ENCODE measurements at regions not wholly inside any gene's neighbourhood (a gene's known extent, or its start where the extent isn't known, plus 50 kb on each side); places are given as distances from the start of the nearest gene placed in this dataset.

DNA sequence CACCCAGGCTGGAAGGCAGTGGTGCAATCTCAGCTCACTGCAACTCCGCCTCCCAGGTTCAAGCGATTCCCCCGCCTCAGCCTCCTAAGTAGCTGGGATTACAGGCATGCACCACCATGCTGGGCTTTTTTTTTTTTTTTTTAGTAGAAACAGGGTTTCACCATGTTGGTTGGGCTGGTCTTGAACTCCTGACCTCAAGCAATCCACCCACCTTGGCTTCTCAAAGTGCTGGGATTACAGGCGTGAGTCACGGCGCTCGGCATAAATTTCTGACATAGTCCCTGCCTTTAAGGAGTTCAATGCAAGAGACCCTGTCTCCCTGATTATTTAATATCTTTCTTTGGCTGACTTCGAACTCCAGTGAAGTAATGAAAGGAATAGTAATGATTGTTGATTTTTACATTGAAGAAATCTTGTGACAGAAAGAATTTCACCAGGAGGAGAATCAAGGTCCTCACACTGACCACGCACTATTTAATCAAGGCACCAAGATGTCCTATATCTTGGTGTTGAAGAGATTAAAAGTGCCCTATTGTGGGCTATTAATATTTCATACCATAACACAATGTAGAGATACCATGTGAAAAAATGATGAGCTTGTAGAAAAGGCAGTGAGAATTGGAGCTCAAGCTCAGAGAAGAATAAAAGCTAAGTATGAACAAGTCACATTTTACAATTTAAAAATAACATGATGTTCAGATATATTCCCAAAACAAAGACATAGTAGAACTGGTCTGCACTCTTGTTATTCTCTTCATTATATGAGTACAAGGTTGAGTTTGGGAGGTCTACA, 71.6 kb upstream of the BLID start:
- H3K4me1 ChIP-seq (ENCODE audit: control insufficient read depth in 2 of 2, insufficient read depth in 2 of 2, low read length in 2 of 2): no peaks in the 10 kb centered on the region
- no peak for DNase-seq (ENCODE audit: low read depth in 6 of 9, low spot score in 9 of 9)
- no peak overlapping the region for H3K27ac ChIP-seq (ENCODE audit: low read depth in 1 of 2, low read length in 1 of 2)
- H3K36me3 ChIP-seq (ENCODE audit: control insufficient read depth in 2 of 2, insufficient read depth in 2 of 2, low read length in 1 of 2): no peaks in the 10 kb centered on the region
- no peak overlapping the region for H3K4me3 ChIP-seq (ENCODE audit: low read length in 2 of 2)
- 96% methylated on average over 9 of the region's 9 CpGs for WGBS
- H3K27me3 ChIP-seq (ENCODE audit: control insufficient read depth in 2 of 2, insufficient read depth in 1 of 2, low read length in 1 of 2): no peaks in the 10 kb centered on the region
- H3K9me3 ChIP-seq (ENCODE audit: control insufficient read depth in 2 of 2, insufficient read depth in 1 of 2, low read length in 1 of 2): no peaks in the 10 kb centered on the region

DNA sequence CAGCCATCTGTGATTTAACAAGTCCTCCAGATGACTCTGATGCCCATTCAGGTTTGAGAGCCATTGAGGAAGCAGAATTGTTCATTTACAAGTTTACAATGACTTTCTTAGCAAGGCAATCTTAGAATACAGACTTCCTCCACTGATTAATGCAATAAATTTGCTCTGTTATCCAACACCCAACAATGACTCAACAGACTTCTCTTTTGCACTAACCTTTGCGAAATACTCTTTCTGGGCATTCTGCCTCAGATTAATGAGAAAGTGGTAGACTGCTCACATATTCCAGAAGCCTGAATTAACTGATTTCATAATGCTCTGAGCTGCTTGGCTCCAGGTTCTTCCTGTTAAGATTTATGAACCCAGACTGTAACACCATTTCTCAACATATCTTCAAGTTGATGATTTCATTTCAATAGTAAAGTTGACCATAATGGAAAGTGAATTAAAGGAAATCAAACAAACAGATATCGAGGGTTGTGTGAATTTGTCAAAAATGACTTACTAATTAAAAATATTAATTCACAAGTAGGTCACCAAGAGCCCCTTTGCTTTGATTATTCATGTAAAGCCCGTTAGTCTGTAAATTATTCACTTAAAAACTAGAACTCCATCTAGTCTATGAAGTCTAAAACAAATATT, 70.5 kb upstream of the BLID start:
- WGBS: 50% methylated on average over 3 of the region's 3 CpGs
- Histone ChIP-seq H3K36me3 (ENCODE audit: control insufficient read depth in 2 of 2, insufficient read depth in 2 of 2, low read length in 1 of 2) (no peaks in the 10 kb centered on the region), H3K9me3 (ENCODE audit: control insufficient read depth in 2 of 2, insufficient read depth in 1 of 2, low read length in 1 of 2) (no peaks in the 10 kb centered on the region), H3K27ac (ENCODE audit: low read depth in 1 of 2, low read length in 1 of 2) (no peak overlapping the region), H3K4me1 (ENCODE audit: control insufficient read depth in 2 of 2, insufficient read depth in 2 of 2, low read length in 2 of 2) (no peaks in the 10 kb centered on the region), H3K4me3 (ENCODE audit: low read length in 2 of 2) (no peak overlapping the region), H3K27me3 (ENCODE audit: control insufficient read depth in 2 of 2, insufficient read depth in 1 of 2, low read length in 1 of 2) (no peaks in the 10 kb centered on the region)
- DNase-seq (ENCODE audit: low read depth in 6 of 9, low spot score in 9 of 9): no peak

DNA sequence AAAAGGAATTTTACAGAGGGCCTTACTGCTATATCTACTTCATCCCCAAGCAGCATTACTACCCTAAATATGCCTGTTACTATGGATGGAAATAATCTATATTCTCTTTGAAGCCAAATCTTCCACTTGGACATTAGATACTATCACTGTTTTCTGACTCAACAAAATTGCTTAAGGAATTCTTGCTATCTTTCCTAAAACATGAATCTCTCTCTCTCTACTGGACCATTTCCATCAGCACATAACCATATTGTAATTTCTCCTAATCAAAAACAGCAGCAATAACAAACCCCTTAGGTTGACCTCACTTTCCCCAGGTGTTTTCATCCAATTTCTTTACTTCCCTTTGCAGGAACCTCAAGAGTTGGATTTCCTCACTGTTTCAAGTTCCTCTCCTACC, 67.9 kb upstream of the BLID start:
- H3K9me3 ChIP-seq (ENCODE audit: control insufficient read depth in 2 of 2, insufficient read depth in 1 of 2, low read length in 1 of 2): no peaks in the 10 kb centered on the region
- no peak overlapping the region for H3K4me3 ChIP-seq (ENCODE audit: low read length in 2 of 2)
- H3K27ac ChIP-seq (ENCODE audit: low read depth in 1 of 2, low read length in 1 of 2): no peak overlapping the region
- no peaks in the 10 kb centered on the region for H3K27me3 ChIP-seq (ENCODE audit: control insufficient read depth in 2 of 2, insufficient read depth in 1 of 2, low read length in 1 of 2)
- H3K4me1 ChIP-seq (ENCODE audit: control insufficient read depth in 2 of 2, insufficient read depth in 2 of 2, low read length in 2 of 2): no peaks in the 10 kb centered on the region
- H3K36me3 ChIP-seq (ENCODE audit: control insufficient read depth in 2 of 2, insufficient read depth in 2 of 2, low read length in 1 of 2): no peaks in the 10 kb centered on the region
- DNase-seq (ENCODE audit: low read depth in 6 of 9, low spot score in 9 of 9): no peak

DNA sequence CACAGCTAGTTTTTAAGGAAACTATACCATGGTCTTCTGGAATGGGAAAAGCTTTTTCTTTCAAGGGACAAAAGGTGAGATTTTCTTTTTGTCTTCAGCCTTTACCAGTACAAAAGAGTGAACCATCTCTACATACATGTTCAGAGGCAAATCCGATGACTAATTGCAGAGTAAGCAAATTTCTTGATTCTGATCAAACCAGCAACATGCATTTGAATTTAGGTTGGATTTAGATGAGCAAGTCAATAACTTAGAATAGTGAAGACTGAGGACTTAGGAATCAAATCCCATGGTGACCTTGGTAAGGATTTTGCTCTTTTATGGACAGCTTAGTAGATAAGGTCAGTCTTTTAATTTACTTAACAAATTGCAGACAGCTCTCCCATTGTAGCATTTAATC, 65.9 kb upstream of the BLID start:
- H3K27ac ChIP-seq (ENCODE audit: low read depth in 1 of 2, low read length in 1 of 2): no peak overlapping the region
- no peaks in the 10 kb centered on the region for H3K36me3 ChIP-seq (ENCODE audit: control insufficient read depth in 2 of 2, insufficient read depth in 2 of 2, low read length in 1 of 2)
- 94% methylated on average over 1 of the region's 1 CpG for WGBS
- no peaks in the 10 kb centered on the region for H3K9me3 ChIP-seq (ENCODE audit: control insufficient read depth in 2 of 2, insufficient read depth in 1 of 2, low read length in 1 of 2)
- DNase-seq (ENCODE audit: low read depth in 6 of 9, low spot score in 9 of 9): no peak
- H3K27me3 ChIP-seq (ENCODE audit: control insufficient read depth in 2 of 2, insufficient read depth in 1 of 2, low read length in 1 of 2): no peaks in the 10 kb centered on the region
- H3K4me3 ChIP-seq (ENCODE audit: low read length in 2 of 2): no peak overlapping the region
- H3K4me1 ChIP-seq (ENCODE audit: control insufficient read depth in 2 of 2, insufficient read depth in 2 of 2, low read length in 2 of 2): no peaks in the 10 kb centered on the region

DNA sequence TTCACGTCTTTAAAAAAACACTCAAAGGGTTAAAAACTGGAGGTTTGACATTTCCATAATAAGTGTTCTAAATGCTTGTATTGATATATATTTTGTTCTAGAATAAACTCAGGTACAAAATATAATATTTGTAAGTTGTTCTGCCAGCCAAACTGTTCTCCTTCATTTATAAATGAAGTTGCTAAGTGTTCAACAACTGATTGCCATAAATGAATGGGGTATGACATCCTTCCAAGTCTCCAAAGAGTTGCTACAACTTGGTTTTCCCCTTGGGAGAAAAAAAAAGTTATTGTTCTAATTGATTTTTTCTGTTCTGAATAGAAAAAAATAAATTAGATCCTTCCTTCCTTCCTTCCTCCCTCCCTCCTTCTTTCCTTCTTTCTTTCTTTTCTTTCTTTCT, 65.4 kb upstream of the BLID start:
- WGBS: 97% methylated on average over 1 of the region's 1 CpG
- no peaks in the 10 kb centered on the region for H3K4me1 ChIP-seq (ENCODE audit: control insufficient read depth in 2 of 2, insufficient read depth in 2 of 2, low read length in 2 of 2)
- no peaks in the 10 kb centered on the region for H3K9me3 ChIP-seq (ENCODE audit: control insufficient read depth in 2 of 2, insufficient read depth in 1 of 2, low read length in 1 of 2)
- no peak overlapping the region for H3K4me3 ChIP-seq (ENCODE audit: low read length in 2 of 2)
- no peaks in the 10 kb centered on the region for H3K27me3 ChIP-seq (ENCODE audit: control insufficient read depth in 2 of 2, insufficient read depth in 1 of 2, low read length in 1 of 2)
- H3K36me3 ChIP-seq (ENCODE audit: control insufficient read depth in 2 of 2, insufficient read depth in 2 of 2, low read length in 1 of 2): no peaks in the 10 kb centered on the region
- H3K27ac ChIP-seq (ENCODE audit: low read depth in 1 of 2, low read length in 1 of 2): no peak overlapping the region
- DNase-seq (ENCODE audit: low read depth in 6 of 9, low spot score in 9 of 9): no peak

DNA sequence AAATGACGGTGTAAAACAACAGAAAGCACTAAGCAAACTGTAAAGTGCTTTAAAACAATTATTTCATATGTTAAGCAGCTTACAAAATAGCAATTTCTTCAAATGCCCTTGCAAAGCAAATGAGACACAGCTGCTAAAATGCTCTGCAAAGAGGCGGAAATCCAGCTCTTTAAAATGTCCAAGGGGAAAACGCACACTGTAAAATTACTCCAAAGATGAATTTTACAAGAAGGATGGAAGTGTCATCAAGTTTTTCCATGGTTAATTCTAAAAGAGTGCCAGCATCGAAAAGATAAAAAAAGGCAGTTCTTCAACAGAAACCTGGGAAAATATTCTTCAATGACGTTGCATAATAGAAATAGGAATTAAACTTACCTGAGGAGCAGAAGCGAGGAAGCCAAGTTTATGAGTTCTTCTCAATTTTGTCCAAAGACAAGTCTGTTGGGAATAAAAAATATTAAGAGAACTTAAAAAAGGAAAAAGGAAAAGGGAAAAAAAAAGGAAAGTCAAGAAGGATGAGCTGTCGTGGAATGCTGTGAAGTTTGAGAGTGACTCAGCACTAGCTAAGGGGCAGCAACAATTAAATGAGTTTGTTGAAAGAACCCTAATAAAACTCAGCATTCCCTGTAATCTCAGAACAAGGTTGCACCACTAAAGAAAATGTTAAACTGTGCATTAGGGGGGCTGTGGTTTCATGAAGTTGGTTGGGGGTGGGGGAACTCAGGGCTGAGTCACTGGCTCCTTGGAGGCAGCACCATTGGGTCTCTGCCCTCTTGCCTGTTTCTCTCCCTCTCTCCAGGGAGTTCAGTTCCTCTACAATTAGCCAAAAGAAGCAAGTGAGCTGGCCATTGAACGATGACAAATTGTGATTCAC, 64.2 kb upstream of the BLID start:
- Histone ChIP-seq H3K36me3 (ENCODE audit: control insufficient read depth in 2 of 2, insufficient read depth in 2 of 2, low read length in 1 of 2) (no peaks in the 10 kb centered on the region), H3K27ac (ENCODE audit: low read depth in 1 of 2, low read length in 1 of 2) (no peak overlapping the region), H3K4me3 (ENCODE audit: low read length in 2 of 2) (no peak overlapping the region), H3K4me1 (ENCODE audit: control insufficient read depth in 2 of 2, insufficient read depth in 2 of 2, low read length in 2 of 2) (no peaks in the 10 kb centered on the region), H3K27me3 (ENCODE audit: control insufficient read depth in 2 of 2, insufficient read depth in 1 of 2, low read length in 1 of 2) (no peaks in the 10 kb centered on the region), H3K9me3 (ENCODE audit: control insufficient read depth in 2 of 2, insufficient read depth in 1 of 2, low read length in 1 of 2) (no peaks in the 10 kb centered on the region)
- no peak for DNase-seq (ENCODE audit: low read depth in 6 of 9, low spot score in 9 of 9)
- WGBS: 75% methylated on average over 8 of the region's 8 CpGs

DNA sequence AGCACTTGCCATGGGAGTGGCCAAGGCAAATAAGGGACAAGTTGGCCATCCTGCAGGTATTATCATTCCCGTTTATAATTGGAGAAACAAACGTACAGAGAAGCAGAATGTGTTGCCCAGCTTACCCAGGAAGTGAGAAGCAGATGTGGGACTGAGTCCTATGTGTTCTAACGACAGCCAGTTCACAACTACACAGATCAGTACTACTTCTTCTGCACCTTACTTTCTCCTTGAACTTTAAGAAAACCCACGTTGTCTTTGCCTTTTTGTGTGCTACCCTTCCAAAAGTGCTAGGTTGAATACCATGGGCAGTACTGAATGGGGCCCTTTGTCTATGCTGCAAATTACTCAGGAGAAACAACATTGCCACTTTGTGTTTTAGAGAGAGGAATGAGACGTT, 62.8 kb upstream of the BLID start:
- Histone ChIP-seq H3K4me3 (ENCODE audit: low read length in 2 of 2) (no peak overlapping the region), H3K36me3 (ENCODE audit: control insufficient read depth in 2 of 2, insufficient read depth in 2 of 2, low read length in 1 of 2) (no peaks in the 10 kb centered on the region), H3K9me3 (ENCODE audit: control insufficient read depth in 2 of 2, insufficient read depth in 1 of 2, low read length in 1 of 2) (no peaks in the 10 kb centered on the region), H3K4me1 (ENCODE audit: control insufficient read depth in 2 of 2, insufficient read depth in 2 of 2, low read length in 2 of 2) (no peaks in the 10 kb centered on the region), H3K27ac (ENCODE audit: low read depth in 1 of 2, low read length in 1 of 2) (no peak overlapping the region), H3K27me3 (ENCODE audit: control insufficient read depth in 2 of 2, insufficient read depth in 1 of 2, low read length in 1 of 2) (no peaks in the 10 kb centered on the region)
- DNase-seq (ENCODE audit: low read depth in 6 of 9, low spot score in 9 of 9): no peak
- WGBS: 76% methylated on average over 5 of the region's 5 CpGs

DNA sequence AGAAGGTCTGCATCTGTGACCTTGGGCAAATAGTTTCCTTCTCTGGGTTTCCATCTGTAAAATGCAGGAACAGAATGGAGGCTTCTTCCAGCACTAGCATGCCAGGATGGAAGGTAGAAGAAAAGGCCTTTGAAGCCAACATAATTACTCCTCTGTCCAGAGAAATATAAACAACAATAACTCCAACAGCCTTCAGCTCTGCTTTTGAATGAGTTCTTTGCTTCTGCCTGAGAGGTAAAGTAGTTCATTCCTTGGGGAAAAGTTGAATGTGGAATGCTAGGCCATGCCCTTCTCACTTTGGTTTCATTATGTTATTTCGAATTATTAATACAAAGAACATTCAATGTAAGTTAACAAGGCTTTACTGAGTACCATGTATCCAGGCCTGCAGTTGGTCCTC, 61.2 kb upstream of the BLID start:
- DNase-seq (ENCODE audit: low read depth in 6 of 9, low spot score in 9 of 9): no peak
- no peaks in the 10 kb centered on the region for H3K36me3 ChIP-seq (ENCODE audit: control insufficient read depth in 2 of 2, insufficient read depth in 2 of 2, low read length in 1 of 2)
- H3K4me3 ChIP-seq (ENCODE audit: low read length in 2 of 2): no peak overlapping the region
- no peaks in the 10 kb centered on the region for H3K27me3 ChIP-seq (ENCODE audit: control insufficient read depth in 2 of 2, insufficient read depth in 1 of 2, low read length in 1 of 2)
- no peaks in the 10 kb centered on the region for H3K9me3 ChIP-seq (ENCODE audit: control insufficient read depth in 2 of 2, insufficient read depth in 1 of 2, low read length in 1 of 2)
- H3K4me1 ChIP-seq (ENCODE audit: control insufficient read depth in 2 of 2, insufficient read depth in 2 of 2, low read length in 2 of 2): no peaks in the 10 kb centered on the region
- no peak overlapping the region for H3K27ac ChIP-seq (ENCODE audit: low read depth in 1 of 2, low read length in 1 of 2)
- WGBS: 84% methylated on average over 1 of the region's 1 CpG

DNA sequence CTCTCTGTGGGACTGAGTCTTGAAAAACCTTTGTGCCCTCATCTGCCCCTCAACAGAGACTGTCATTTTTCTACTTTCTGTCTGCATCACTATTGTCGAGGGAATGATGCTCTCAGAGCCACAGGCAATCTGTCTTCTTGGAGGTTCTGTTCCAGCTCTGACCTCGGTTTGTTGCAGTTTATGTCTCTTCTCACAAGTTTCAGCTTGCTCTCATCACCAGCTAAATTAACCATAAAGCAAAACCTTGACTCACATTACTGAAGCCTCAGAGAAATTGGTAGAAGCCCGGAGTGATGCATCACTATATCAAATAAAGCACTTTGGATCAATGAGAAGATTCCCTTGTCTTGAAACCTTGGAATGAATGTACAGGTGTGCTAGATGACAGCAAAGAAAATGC, 60.6 kb upstream of the BLID start:
- no peak for DNase-seq (ENCODE audit: low read depth in 6 of 9, low spot score in 9 of 9)
- Histone ChIP-seq H3K36me3 (ENCODE audit: control insufficient read depth in 2 of 2, insufficient read depth in 2 of 2, low read length in 1 of 2) (no peaks in the 10 kb centered on the region), H3K9me3 (ENCODE audit: control insufficient read depth in 2 of 2, insufficient read depth in 1 of 2, low read length in 1 of 2) (no peaks in the 10 kb centered on the region), H3K27me3 (ENCODE audit: control insufficient read depth in 2 of 2, insufficient read depth in 1 of 2, low read length in 1 of 2) (no peaks in the 10 kb centered on the region), H3K4me3 (ENCODE audit: low read length in 2 of 2) (no peak overlapping the region), H3K27ac (ENCODE audit: low read depth in 1 of 2, low read length in 1 of 2) (no peak overlapping the region), H3K4me1 (ENCODE audit: control insufficient read depth in 2 of 2, insufficient read depth in 2 of 2, low read length in 2 of 2) (no peaks in the 10 kb centered on the region)
- WGBS: 91% methylated on average over 3 of the region's 3 CpGs
